ENCODE measurements at regions not wholly inside any gene's neighbourhood (a gene's known extent, or its start where the extent isn't known, plus 50 kb on each side); places are given as distances from the start of the nearest gene placed in this dataset.
A peak's percentile ranks its signal among the peaks of the same experiment; 100 is the strongest.

- DNase-seq (ENCODE audit: extremely low read depth in 1 of 11, low read depth in 9 of 11, low spot score in 4 of 11): peak in 10 of 11 donors; percentile 40 to 75 (median 57)
These were observed 146.7 kb upstream of the THBS1 start for GRCh38 chr15:39434163-39434562.

GRCh38 chr15:39434751-39435238 lies 146.1 kb upstream of the THBS1 start:
- peak; percentile 56 to 88 (median 72) for DNase-seq (ENCODE audit: extremely low read depth in 1 of 11, low read depth in 9 of 11, low spot score in 4 of 11)

- DNase-seq (ENCODE audit: extremely low read depth in 1 of 11, low read depth in 9 of 11, low spot score in 4 of 11): no peak
These were observed 145.6 kb upstream of the THBS1 start for GRCh38 chr15:39435244-39435643.

GRCh38 chr15:39438260-39438659 lies 142.6 kb upstream of the THBS1 start:
- no peak for DNase-seq (ENCODE audit: extremely low read depth in 1 of 11, low read depth in 9 of 11, low spot score in 4 of 11)

GRCh38 chr15:39438799-39439592 lies 141.9 kb upstream of the THBS1 start:
- DNase-seq (ENCODE audit: extremely low read depth in 1 of 11, low read depth in 9 of 11, low spot score in 4 of 11): no peak

GRCh38 chr15:39442898-39443297 lies 138.0 kb upstream of the THBS1 start:
- DNase-seq (ENCODE audit: extremely low read depth in 1 of 11, low read depth in 9 of 11, low spot score in 4 of 11): no peak

- DNase-seq (ENCODE audit: extremely low read depth in 1 of 11, low read depth in 9 of 11, low spot score in 4 of 11): no peak
These were observed 137.1 kb upstream of the THBS1 start for GRCh38 chr15:39443659-39444219.

- no peak for DNase-seq (ENCODE audit: extremely low read depth in 1 of 11, low read depth in 9 of 11, low spot score in 4 of 11)
These were observed 136.0 kb upstream of the THBS1 start for GRCh38 chr15:39444735-39445470.

- DNase-seq (ENCODE audit: extremely low read depth in 1 of 11, low read depth in 9 of 11, low spot score in 4 of 11): no peak
These were observed 134.9 kb upstream of the THBS1 start for GRCh38 chr15:39445931-39446330.

- no peak for DNase-seq (ENCODE audit: extremely low read depth in 1 of 11, low read depth in 9 of 11, low spot score in 4 of 11)
These were observed 133.5 kb upstream of the THBS1 start for GRCh38 chr15:39447346-39447745.

GRCh38 chr15:39447881-39448280 lies 133.0 kb upstream of the THBS1 start:
- DNase-seq (ENCODE audit: extremely low read depth in 1 of 11, low read depth in 9 of 11, low spot score in 4 of 11): no peak

GRCh38 chr15:39448409-39448808 lies 132.5 kb upstream of the THBS1 start:
- DNase-seq (ENCODE audit: extremely low read depth in 1 of 11, low read depth in 9 of 11, low spot score in 4 of 11): no peak

- DNase-seq (ENCODE audit: extremely low read depth in 1 of 11, low read depth in 9 of 11, low spot score in 4 of 11): no peak
These were observed 129.7 kb upstream of the THBS1 start for GRCh38 chr15:39451121-39451688.

GRCh38 chr15:39451871-39452270 lies 129.0 kb upstream of the THBS1 start:
- DNase-seq (ENCODE audit: extremely low read depth in 1 of 11, low read depth in 9 of 11, low spot score in 4 of 11): no peak

GRCh38 chr15:39453620-39454019 lies 127.3 kb upstream of the THBS1 start:
- DNase-seq (ENCODE audit: extremely low read depth in 1 of 11, low read depth in 9 of 11, low spot score in 4 of 11): no peak

- no peak for DNase-seq (ENCODE audit: extremely low read depth in 1 of 11, low read depth in 9 of 11, low spot score in 4 of 11)
These were observed 126.5 kb upstream of the THBS1 start for GRCh38 chr15:39454189-39454986.

- DNase-seq (ENCODE audit: extremely low read depth in 1 of 11, low read depth in 9 of 11, low spot score in 4 of 11): no peak
These were observed 125.3 kb upstream of the THBS1 start for GRCh38 chr15:39455471-39455991.

- no peak for DNase-seq (ENCODE audit: extremely low read depth in 1 of 11, low read depth in 9 of 11, low spot score in 4 of 11)
These were observed 124.7 kb upstream of the THBS1 start for GRCh38 chr15:39456159-39456558.
